ENCODE measurements at regions not wholly inside any gene's neighbourhood (a gene's known extent, or its start where the extent isn't known, plus 50 kb on each side); places are given as distances from the start of the nearest gene placed in this dataset.

- DNase-seq = no peak
- Histone ChIP-seq H3K27me3 (no peaks in the 10 kb centered on the region), H3K4me3 (no peak overlapping the region), H3K4me1 (peaks cover 0 to 8% (median 3%) of the 10 kb centered on the region in 4 donors), H3K27ac (no peak overlapping the region), H3K9me3 (no peaks in the 10 kb centered on the region), H3K36me3 (no peaks in the 10 kb centered on the region)
- WGBS (ENCODE audit: insufficient coverage, low coverage, low lambda C conversion rate, missing lambda C conversion rate) = 71% methylated on average over 1 of the region's 1 CpG
- intact Hi-C loops (cut with DNase I) = no loop called here
- TF ChIP-seq POLR2A (IDR thresholded peaks at IDR 0.05) (no peak), CTCF (IDR thresholded peaks at IDR 0.05) (no peak)
- ATAC-seq = no peak
Observed at GRCh38 chr15:31238906-31239305, 87.7 kb upstream of the KLF13 start.

GRCh38 chr15:31239409-31239808 is 87.2 kb upstream of the KLF13 start:
- Histone ChIP-seq H3K36me3 (no peaks in the 10 kb centered on the region), H3K9me3 (no peaks in the 10 kb centered on the region), H3K27me3 (no peaks in the 10 kb centered on the region), H3K4me3 (no peak overlapping the region), H3K4me1 (peaks cover 0 to 8% (median 3%) of the 10 kb centered on the region in 4 donors), H3K27ac (no peak overlapping the region)
- TF ChIP-seq POLR2A (IDR thresholded peaks at IDR 0.05) = no peak
- TF ChIP-seq CTCF (IDR thresholded peaks at IDR 0.05) = no peak
- 44% methylated on average over 2 of the region's 4 CpGs for WGBS (ENCODE audit: insufficient coverage, low coverage, low lambda C conversion rate, missing lambda C conversion rate)
- intact Hi-C loops (cut with DNase I) = no loop called here
- ATAC-seq (no peak), DNase-seq (no peak)

GRCh38 chr15:31241888-31242522 is 84.6 kb upstream of the KLF13 start:
- DNase-seq = no peak
- 89% methylated on average over 5 of the region's 8 CpGs for WGBS (ENCODE audit: insufficient coverage, low coverage, low lambda C conversion rate, missing lambda C conversion rate)
- Histone ChIP-seq H3K27me3 (no peaks in the 10 kb centered on the region), H3K27ac (no peak overlapping the region), H3K36me3 (no peaks in the 10 kb centered on the region), H3K4me1 (no peaks in the 10 kb centered on the region), H3K4me3 (no peak overlapping the region), H3K9me3 (no peaks in the 10 kb centered on the region)
- intact Hi-C loops (cut with DNase I) = no loop called here
- ATAC-seq = no peak
- TF ChIP-seq POLR2A (IDR thresholded peaks at IDR 0.05) (no peak), CTCF (IDR thresholded peaks at IDR 0.05) (no peak)

- H3K36me3 ChIP-seq = no peaks in the 10 kb centered on the region
- DNase-seq (no peak), ATAC-seq (no peak)
- H3K4me3 ChIP-seq = no peak overlapping the region
- H3K9me3 ChIP-seq = no peaks in the 10 kb centered on the region
- no peak overlapping the region for H3K27ac ChIP-seq
- 61% methylated on average over 3 of the region's 3 CpGs for WGBS (ENCODE audit: insufficient coverage, low coverage, low lambda C conversion rate, missing lambda C conversion rate)
- H3K4me1 ChIP-seq = no peaks in the 10 kb centered on the region
- intact Hi-C loops (cut with DNase I) = no loop called here
- H3K27me3 ChIP-seq = no peaks in the 10 kb centered on the region
- TF ChIP-seq CTCF (IDR thresholded peaks at IDR 0.05) (no peak), POLR2A (IDR thresholded peaks at IDR 0.05) (no peak)
Observed at GRCh38 chr15:31243895-31244294, 82.7 kb upstream of the KLF13 start.

All from right lobe of liver (tissue), 6 donors.